Retinal pigment epithelial cell (primary cell): ENCODE measurements at regions not wholly inside any gene's neighbourhood (a gene's known extent, or its start where the extent isn't known, plus 50 kb on each side); places are given as distances from the start of the nearest gene placed in this dataset.
A peak's percentile ranks its signal among the peaks of the same experiment; 100 is the strongest.

Experiments used
- DNase-seq: peaks from one replicate; pipeline ENCODE4 v3.0.0-alpha.2; 2010; ENCODE audit warnings: low read depth
- H3K4me3 ChIP-seq: 2 replicates; pipeline ENCODE4 v1.5.1; 2011; ENCODE audit warnings: mild to moderate bottlenecking, low read length, control low read depth, moderate library complexity
- TF ChIP-seq, protein P1 (sequence below): conservative IDR thresholded peaks from 2 replicates; pipeline ENCODE4 v1.5.1; 2011; ENCODE audit warnings: low read depth, low read length, control low read depth, inconsistent platforms

DNA sequence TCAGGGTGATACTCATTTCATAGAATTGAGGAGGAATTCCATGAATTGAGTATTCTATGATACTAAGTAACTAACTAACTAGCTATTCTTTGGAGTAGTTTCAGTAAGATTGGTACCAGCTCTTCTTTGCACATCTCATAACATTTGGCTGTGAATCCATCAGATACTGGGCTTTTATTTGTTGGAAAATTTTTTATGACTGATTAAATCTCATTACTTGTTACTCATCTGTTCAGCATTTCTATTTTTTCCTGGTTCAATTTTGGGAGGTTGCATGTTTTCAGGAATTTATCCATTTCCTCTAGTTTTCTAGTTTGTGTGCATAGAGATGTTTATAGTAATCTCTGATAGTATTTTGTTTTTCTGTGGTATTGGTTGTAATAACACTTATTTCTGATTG is 70.8 kb upstream of the FREM3 start:
- TF ChIP-seq, protein P1, sequence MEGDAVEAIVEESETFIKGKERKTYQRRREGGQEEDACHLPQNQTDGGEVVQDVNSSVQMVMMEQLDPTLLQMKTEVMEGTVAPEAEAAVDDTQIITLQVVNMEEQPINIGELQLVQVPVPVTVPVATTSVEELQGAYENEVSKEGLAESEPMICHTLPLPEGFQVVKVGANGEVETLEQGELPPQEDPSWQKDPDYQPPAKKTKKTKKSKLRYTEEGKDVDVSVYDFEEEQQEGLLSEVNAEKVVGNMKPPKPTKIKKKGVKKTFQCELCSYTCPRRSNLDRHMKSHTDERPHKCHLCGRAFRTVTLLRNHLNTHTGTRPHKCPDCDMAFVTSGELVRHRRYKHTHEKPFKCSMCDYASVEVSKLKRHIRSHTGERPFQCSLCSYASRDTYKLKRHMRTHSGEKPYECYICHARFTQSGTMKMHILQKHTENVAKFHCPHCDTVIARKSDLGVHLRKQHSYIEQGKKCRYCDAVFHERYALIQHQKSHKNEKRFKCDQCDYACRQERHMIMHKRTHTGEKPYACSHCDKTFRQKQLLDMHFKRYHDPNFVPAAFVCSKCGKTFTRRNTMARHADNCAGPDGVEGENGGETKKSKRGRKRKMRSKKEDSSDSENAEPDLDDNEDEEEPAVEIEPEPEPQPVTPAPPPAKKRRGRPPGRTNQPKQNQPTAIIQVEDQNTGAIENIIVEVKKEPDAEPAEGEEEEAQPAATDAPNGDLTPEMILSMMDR: no peak
- H3K4me3 ChIP-seq: no peak overlapping the region
- no peak for DNase-seq

DNA sequence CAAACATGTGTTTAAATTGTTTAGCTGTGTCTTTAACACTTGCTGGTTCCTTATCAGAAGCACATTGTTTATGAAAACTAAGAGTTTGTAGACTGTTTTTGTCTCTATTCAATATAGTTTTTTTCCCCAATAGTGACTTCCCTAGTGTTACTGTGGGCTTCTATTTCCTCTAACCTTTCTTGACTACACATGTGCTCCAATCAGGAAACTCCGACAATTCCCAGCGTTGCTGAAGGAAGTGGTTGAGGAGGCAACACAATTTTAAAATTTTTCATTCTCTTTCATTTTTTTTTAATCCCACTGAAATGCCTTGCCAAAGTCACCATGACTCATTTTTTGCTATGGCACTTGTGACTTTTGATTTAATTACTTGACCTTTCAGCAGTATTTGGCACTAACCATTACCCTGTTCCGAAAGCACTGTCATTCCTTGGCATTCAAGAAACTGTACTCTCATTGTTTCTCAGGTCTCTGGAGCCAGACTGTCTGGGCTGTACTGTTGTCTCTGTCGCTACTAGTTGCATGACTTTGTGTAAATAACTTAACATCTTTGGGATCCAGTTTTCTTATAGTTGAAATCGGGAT is 67.6 kb upstream of the FREM3 start:
- no peak overlapping the region for H3K4me3 ChIP-seq
- DNase-seq: peak; percentile 99
- TF ChIP-seq, protein P1: no peak

DNA sequence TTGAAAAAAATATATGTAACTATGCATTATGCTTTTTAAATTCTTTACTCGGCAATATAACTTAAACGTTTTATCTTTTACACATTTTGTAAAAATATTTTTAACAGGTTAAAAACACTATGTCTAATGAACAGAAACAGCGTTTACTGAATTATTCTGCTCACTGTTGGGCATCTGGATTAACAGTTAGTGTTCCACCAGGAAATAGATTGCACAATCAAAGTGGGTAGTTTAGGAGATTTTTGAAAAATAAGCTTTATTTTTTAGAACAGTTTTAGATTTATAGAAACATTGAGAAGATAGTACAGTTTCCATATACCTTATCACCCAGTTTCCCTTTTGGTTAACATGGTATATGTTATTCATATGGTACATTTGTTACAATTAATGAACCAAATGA is 63.1 kb upstream of the FREM3 start:
- DNase-seq: no peak
- TF ChIP-seq, protein P1: no peak
- H3K4me3 ChIP-seq: no peak overlapping the region

DNA sequence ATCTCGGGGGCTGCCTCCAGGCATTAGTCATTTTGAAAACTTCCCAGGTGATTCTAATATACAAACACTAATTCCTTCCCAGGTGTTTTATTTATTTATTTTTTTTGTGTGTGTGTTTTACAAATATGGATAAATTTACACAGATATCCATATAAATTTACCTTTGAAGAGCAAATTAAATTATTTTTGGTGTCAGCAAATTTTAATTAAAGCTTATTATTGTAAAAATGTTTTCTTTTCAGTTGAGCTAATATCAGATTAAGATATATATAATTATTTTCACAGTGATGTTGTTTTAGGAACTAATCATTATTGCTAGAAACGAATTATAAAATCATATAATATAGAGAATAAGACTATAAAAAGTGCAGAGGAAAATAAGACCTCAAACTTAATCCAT is 62.0 kb upstream of the FREM3 start:
- no peak for DNase-seq
- TF ChIP-seq, protein P1: no peak
- H3K4me3 ChIP-seq: no peak overlapping the region
